ENCODE measurements at regions not wholly inside any gene's neighbourhood (a gene's known extent, or its start where the extent isn't known, plus 50 kb on each side); places are given as distances from the start of the nearest gene placed in this dataset.
A peak's percentile ranks its signal among the peaks of the same experiment; 100 is the strongest.

- DNase-seq = no peak
Observed at GRCh38 chr2:59702026-59702425, 851.4 kb downstream of the BCL11A start.

GRCh38 chr2:59701271-59701994 lies 852.0 kb downstream of the BCL11A start:
- DNase-seq = no peak

GRCh38 chr2:59694176-59694575 lies 859.3 kb downstream of the BCL11A start:
- DNase-seq = no peak

GRCh38 chr2:59693231-59693959 lies 860.1 kb downstream of the BCL11A start:
- no peak for DNase-seq

GRCh38 chr2:59691518-59692190 lies 861.8 kb downstream of the BCL11A start:
- no peak for DNase-seq

- DNase-seq = no peak
Observed at GRCh38 chr2:59690849-59691248, 862.6 kb downstream of the BCL11A start.

- DNase-seq = no peak
Observed at GRCh38 chr2:59684771-59685166, 868.7 kb downstream of the BCL11A start.

- peak; percentile 0 for DNase-seq
Observed at GRCh38 chr2:59684116-59684770, 869.2 kb downstream of the BCL11A start.

- DNase-seq = peak; percentile 7
Observed at GRCh38 chr2:59680863-59681262, 872.6 kb downstream of the BCL11A start.

GRCh38 chr2:59677158-59677557 lies 876.3 kb downstream of the BCL11A start:
- DNase-seq = no peak

GRCh38 chr2:59674100-59674499 lies 879.4 kb downstream of the BCL11A start:
- DNase-seq = no peak

- DNase-seq = no peak
Observed at GRCh38 chr2:59665021-59665420, 888.4 kb downstream of the BCL11A start.

GRCh38 chr2:59662127-59662861 lies 891.2 kb downstream of the BCL11A start:
- no peak for DNase-seq

GRCh38 chr2:59660262-59660661 lies 893.2 kb downstream of the BCL11A start:
- DNase-seq = no peak

GRCh38 chr2:59658906-59659635 lies 894.4 kb downstream of the BCL11A start:
- DNase-seq = no peak

GRCh38 chr2:59655809-59656208 lies 897.6 kb downstream of the BCL11A start:
- no peak for DNase-seq

- no peak for DNase-seq
Observed at GRCh38 chr2:59654710-59655109, 898.7 kb downstream of the BCL11A start.

- no peak for DNase-seq
Observed at GRCh38 chr2:59653164-59653563, 900.3 kb downstream of the BCL11A start.

GRCh38 chr2:59630789-59631188 lies 922.7 kb downstream of the BCL11A start:
- no peak for DNase-seq

GRCh38 chr2:59627599-59627998 lies 925.9 kb downstream of the BCL11A start:
- DNase-seq = no peak

GRCh38 chr2:59622599-59623308 lies 930.7 kb downstream of the BCL11A start:
- DNase-seq = no peak
